AG08396 (cell line): ENCODE measurements at regions not wholly inside any gene's neighbourhood (a gene's known extent, or its start where the extent isn't known, plus 50 kb on each side); places are given as distances from the start of the nearest gene placed in this dataset.

ENCODE experiments used
- DNase-seq: peaks from one replicate; pipeline ENCODE4 v3.0.0; 2012; ENCODE audit warnings: low spot score, mixed read lengths

DNA sequence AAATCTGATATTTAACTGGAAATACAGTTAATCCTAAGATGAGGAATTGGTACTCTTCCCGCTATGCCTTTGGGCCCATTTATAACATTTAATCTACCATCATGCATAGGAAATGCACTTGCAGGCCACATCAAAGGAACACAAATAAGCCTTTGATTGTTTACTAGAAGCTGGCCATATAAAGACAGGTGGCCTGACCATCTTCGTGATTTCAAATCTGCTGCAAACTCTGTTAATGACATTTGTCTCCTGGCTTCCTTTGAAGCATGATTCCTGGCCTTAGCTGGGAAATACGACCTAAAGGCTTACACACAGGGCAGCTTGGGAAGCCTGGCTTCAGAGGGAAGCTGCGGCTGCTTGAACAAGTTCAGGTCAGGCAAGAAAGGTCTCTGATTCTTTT, 552.1 kb downstream of the CDH26 start:
- DNase-seq: no peak

DNA sequence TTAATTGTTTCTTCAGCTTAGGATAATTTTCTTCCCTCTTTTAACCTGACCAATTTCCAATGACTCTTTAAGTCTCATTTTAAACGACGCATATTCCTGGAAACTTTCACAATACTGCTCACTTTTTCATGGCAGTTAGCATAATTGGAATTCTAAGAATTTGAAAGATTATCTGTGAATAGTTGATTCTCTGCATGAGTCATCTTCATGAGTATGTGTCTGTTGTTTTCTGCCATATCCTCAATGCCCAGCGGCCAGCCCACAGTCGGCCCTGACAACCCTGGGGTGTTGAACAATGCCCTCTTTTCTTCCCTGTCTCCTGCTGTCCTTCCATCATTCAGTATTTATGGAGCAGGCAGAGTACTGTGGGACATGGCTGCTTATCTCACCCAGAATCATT, 554.2 kb downstream of the CDH26 start:
- DNase-seq: peak; percentile 16

DNA sequence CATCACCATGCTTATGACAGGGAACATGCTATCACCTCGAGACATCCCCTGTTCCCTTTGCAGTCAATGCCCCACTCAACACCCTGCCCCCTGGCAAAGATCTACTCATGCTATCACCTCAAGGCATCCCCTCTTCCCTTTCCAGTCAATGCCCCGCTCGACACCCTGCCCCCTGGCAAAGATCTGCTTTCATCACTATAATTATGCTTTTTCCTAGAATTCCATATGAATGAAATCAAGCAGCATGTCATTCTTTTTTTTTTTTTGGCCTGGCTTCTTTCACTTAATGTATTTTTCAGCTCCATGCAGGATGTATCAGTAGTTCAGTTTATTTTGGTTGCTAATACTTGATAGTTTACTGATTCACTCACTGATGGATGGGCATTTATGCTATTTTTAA, 554.9 kb downstream of the CDH26 start:
- no peak for DNase-seq

DNA sequence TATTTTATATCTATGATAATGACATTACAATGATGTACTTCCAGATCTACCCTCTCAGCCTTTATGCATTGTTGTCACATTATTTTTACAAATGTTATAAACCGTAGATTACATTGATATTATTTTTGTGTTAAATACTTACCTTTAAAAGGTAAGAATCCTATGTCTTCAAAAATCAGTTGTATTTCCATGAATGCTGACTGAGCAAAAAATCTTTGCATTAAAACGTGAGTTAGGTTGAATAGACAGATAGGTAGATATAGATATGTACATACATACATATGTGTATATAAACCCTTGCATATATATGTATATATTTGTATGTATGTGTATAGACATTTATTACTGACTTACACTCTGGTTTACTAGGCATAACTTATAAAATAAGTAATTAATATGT, 558.2 kb downstream of the CDH26 start:
- DNase-seq: no peak

DNA sequence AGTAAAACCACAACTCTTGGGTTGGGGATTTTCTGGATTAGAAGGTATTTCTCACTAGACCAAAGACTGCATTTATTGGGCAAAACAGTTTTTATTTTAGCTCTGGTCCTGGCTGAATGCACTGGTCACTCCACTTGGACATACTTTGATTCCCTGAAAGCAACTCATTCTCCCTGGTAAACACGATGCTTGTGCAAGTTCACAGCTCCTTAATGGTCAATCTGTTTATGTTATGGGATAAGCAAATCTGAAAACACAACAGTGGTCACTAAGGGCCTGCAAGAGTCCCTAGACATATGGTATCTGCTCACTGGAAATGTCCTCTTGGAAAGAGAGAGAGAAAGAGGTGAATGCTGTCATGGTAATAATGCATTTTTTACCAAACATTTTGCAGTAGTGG, 559.8 kb downstream of the CDH26 start:
- no peak for DNase-seq

DNA sequence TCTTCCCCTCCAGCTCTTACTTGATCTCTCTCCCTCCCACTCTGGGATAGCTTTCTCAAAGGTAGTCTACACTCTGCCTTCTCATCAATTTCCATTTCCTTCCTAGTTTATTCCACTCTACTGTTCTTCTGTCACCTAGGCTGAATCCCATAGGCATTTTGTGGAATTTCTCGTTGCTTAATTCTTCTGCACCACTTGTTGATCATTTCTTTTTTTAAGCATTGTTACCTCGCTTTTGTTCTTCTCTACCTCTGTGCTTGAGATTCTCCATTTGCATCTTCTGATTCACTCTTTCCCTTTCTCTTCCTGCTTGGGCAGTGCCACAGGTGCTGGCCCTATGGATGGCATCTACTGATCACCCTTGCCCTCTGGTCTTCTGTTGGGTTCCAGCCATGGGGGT, 567.2 kb downstream of the CDH26 start:
- no peak for DNase-seq

DNA sequence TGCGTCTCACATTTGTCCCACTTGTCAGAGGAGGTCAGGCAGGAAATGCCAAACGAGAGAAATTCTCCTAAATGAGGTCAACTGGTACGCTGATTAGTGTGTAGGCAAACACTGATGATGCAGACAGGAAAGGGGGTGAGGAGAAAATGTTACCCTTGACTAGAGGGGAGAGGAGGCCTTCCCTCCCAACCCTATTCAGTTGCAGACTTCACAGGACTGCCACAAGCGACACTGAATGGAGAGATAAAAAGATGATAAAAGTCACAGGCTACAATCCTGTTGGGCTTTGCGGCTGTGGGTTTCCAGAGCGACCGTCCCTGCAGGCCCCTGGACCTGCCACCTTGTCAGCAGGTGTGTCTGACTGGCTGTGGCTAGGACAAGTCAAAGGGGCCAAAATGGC, 569.4 kb downstream of the CDH26 start:
- DNase-seq: no peak

DNA sequence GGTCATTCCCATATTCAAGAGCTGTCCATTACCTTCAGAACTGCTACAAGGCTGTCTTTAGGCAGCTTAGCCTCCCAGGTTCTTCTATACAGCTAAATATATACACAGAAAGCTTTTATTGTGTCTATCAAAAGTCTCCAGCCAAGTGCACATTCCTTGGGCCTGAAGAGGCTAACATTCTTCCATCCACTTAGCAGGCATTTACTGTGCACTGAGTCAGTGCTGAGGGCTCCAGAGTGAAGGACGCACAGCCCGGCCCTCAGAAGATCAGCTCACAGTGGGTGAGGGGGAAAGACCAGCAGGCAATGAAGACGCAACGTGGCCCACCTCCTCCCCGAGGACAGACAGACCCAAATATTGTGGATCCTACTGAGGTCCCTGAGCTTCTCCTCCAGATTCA, 569.9 kb downstream of the CDH26 start:
- DNase-seq: no peak

DNA sequence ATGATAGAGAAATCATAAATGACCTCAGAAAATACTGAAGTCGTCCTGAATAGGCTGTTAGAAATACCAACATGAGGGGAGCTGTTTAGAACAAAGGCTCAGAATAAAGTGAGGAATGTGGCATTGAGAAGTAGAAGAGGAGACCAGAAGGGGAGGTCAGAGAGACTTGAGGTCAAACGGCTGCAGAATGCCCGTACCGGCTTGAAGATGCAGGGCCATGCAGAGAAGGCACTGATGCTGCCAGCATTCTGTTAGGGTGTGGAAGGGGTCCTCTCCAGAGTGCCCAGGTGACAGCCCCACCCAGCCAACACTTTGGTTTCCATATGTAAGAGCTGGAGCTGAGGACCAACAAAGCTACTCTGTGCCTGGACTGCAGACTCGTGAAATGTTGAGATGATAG, 570.9 kb downstream of the CDH26 start:
- no peak for DNase-seq

DNA sequence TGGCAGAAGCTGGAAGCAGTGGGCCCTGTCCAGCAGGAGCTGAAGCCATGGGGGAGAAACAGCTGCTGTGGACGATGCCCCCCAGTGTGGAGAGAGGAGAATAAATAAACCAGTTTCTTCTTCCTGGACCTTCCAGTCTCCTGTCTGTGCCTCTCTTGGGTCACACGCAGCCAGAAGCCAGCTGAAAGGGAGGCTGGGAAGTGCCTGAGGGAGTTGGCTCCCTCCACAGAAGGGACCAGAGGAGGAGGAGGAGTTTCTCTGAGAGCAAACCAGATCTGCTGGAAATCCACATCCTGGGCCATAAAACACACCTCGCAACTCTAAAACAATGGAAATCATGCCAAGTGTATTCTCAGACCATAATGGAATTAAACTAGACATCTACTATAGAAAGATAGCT, 577.0 kb downstream of the CDH26 start:
- DNase-seq: no peak

DNA sequence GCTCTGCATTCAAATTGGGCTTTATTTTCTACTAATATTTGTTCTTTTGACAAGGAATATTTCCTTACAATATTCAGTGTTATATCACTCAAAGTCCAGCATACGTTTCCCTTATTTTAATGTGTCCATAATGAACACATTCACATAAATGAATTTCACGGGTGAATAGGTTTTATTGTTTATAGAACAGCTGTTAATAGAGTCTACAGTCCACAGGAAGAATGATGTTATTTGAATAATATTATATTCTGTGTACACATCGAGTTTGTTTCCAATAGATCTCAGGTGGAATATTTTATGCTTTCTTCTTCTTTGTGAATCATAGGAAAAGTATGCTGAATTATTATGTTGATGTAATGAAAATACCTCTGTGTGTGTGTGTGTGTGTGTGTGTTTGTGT, 582.4 kb downstream of the CDH26 start:
- no peak for DNase-seq

DNA sequence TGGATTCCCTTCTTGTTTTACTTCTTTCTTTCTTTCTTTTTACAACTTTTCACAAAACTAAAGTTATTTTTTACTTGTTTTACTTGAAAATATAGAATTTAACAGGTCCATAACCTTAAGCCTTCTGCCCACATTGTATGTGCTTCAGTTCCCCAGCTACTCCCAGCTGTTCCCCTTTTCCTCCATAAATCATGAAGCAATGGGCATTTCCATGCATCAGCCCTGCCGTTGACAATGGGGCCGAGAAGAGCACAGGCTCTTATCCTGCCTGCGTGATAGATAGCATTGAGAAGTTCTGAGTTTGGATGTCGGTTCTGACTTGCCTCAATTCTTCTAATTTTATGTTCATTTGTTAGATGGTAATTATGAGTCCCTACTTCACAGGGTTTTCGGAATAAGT, 583.8 kb downstream of the CDH26 start:
- DNase-seq: no peak

DNA sequence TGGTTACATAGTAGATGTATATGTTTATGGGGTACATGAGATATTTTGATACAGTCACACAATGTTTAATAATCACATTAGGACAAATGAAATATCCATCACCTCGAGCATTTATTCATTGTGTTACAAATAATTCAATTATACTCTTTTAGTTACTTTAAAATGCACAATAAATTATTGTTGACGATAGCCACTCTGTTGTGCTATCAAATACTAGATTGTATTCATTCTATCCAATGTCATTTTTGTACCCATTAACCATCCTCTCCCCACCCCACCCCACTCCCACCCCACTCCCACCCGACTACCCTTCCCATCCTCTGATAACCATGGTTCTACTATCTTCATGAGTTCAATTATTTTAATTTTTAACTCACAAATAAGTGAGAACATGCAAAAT, 585.4 kb downstream of the CDH26 start:
- DNase-seq: no peak

DNA sequence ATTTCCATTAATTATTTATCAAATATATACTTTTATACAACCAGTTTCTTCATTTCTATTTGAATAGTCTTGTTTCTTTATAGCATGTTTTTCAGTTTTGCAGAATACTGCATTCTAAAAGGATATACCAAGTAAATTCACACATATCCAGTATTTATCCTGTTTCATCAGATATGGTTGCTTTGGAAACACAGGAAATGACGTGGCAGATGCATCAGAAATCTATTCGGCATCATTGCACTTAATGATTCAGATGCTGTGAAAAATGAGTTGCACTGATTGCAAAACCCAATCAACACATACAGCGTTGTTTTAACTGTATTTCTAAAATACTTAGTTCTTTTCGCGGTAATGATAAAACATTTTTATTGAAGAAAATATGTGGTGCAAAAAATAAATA, 594.9 kb downstream of the CDH26 start:
- no peak for DNase-seq

DNA sequence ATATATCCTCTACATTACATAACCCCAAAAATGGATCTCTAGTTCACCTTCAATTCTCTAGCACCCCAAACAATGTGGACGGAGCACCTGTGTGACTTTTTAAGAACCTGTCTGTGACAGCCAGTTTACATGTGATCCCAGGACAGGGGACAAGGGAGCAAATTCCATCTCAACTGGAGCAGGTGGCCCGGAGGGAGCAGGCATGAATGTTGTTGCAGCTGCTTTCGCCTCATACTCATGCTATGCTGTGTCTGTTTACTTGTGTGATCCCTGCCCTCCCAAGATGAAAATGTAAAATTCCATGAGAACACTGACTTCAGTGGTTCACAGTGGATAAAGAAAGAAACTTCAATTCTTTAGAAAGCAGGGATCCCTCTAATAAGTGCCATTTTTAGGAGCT, 600.3 kb downstream of the CDH26 start:
- no peak for DNase-seq

DNA sequence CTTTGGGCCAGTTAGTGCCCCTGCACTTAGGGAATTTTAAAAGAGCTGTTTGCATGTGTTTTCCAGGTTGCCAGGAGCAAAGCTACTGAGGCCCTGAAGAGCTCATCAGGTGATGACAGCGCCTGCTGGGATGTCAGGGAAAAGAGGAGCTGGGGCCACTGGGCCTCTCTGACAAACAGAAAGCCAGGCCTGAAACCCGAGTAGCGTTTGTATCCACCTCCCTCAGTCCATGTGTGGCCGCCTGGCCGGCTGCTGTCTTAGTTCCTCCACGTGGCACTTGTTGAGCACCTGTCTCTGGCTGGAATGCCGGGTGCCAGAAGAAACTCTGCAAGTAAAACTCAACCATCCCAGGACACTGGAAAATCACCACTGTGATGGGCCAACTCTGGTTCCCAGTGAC, 601.2 kb downstream of the CDH26 start:
- DNase-seq: no peak

DNA sequence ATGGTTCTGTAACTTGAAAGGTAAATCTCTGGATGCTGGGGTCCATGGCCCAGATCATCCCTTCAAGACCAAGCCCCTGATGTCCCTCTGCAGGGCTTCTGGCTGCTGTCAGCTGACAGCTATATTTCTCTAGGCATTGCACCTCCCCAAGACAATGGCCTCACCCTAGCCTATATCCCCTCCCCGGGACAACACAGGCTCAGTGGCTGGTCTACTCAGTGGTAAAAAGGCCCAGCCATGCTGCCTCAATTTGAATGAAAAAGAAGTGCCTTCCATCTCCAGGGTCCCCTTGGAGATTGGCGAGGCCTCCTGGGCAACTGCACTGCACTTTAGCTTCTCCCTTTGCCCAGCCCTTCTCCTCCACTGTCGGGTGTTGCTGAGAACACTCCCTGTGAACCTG, 602.8 kb downstream of the CDH26 start:
- no peak for DNase-seq

DNA sequence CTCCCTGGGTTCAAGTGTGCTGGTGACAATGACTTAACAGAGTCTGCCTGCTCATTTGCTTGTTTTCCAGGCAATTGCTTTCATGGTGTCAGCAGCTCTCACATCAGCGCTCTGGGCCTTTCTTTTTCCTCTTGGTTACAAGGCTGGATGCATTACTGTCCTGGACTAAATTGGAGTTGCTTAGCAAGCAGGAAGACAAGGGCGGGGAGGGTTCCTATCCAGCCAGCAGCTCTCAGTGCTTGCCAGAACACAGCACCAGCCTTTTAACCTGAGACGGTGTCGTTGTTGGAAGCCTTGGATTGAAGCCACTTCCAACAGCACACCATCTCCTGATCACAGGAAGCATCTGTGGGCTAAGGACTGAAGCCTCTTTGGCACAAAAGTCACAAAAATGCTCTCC, 606.9 kb downstream of the CDH26 start:
- no peak for DNase-seq

DNA sequence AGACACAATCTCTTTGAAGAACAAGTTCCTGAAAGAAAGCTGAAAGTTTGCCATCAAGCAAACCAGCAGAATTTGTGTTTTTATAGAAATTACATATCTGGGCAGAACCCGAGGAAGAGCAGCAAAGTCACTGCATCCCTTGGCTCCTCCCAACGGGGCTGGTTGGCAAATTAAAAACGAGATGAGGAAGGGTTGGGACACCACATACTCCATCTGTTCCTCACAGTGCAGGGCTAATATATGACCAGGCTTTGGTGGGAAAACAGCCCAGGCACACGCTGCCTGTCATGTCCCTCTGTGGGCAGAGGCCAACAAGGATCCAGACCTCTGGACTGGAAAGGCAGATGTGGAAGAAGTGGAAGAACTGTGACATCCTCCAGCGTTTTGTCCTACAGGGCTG, 607.3 kb downstream of the CDH26 start:
- DNase-seq: no peak

DNA sequence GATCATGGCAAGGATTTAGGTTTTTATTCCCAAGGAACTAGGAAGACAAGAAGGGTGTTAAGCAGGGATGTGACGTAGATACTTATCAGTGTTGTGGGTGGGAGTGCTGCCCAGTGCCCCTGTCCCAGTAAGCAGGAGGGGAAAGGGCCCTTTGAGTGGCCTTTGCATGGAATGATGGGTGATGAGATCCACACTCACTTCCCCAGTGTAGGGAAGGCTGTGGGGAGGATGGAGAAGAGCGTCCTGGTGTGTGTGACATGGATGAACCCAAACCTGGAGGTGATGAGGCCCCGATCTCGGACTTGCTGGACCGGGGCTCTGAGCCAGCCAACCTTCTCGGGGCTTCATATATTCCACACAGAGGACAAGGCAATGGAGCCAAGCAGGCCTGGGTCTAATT, 610.9 kb downstream of the CDH26 start:
- DNase-seq: no peak

DNA sequence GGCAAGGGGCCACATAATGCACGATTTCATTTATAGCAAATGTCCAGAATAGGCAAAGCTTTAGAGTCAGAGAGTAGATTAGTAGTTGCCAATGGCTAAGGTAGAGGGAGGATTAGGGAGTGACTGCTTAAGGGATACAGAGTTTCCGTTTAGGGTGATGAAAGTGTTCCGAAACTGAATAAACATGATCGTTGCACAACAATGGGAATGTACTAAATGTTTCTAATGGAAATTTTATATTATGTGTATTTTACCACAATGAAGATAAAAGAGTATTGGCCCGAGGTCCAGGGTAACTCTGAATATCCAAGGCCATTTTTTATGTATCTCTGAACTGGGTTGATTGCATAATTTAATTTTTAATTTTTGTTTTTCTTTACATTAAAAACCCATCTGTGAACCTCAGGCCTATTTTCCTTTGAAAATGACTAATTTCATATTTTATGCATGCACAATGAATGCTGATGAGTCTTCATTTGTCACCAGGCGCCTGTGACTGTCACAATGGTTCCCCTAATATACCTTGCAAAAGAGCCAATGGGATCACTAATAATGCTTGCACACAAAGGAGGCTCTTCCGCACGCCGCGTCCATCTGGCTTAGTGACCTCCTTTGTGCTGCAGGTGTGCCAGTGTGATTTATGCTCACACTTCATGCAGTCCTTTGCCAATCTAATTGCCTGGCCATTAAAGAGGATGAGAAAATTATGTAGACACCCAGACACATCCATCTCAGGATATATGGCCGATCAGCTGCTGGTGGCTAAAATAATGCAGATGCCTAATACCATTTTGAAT, 612.5 kb downstream of the CDH26 start:
- no peak for DNase-seq

DNA sequence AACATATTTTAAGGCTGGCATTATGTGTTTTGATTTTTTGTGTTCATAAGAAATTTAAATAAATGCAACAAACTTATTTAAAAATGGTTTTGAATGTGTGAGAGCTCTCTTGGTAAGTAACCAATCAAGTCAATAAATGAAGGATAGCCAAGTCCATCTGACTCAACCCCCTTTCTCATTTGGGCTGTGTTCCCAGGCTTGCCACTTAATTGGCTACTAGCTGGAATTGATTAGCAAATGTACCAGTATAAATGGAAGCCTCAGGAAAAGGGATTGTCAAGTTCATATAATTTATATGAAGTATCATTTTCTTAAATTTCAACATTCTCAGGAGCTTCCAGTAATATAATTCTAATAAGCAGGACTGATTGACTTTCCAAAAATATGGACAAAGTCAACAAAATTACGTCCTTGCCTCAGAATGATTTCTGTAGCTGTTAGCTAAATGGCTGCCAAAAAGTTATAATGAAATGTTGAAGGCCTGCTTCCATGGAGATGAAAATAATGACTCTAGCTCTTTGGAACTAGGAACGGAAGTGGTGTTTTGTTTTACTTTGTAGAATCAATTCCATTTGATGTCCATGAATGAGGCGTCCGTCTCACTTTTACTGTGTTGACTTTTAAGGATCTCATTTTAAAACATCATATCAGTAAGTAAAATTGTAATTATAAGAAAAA, 614.9 kb downstream of the CDH26 start:
- no peak for DNase-seq

DNA sequence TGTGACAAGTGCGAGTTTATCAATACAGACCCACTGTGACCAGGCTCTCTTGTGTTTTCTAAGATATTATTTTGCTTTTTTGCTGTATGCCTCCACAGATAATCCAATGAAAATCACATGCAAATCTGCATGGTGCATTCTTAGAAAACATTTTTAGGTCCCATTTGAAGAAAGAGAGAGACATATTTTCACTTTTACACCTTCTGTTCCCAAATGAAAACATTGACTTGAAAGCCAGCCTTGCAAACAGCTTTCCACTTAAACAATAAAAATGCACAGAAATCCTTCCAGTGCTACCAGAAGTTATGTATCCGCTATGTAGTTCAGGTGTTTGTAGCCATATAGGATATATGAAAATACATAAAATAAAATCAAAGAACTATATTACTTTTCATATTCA, 618.0 kb downstream of the CDH26 start:
- no peak for DNase-seq

DNA sequence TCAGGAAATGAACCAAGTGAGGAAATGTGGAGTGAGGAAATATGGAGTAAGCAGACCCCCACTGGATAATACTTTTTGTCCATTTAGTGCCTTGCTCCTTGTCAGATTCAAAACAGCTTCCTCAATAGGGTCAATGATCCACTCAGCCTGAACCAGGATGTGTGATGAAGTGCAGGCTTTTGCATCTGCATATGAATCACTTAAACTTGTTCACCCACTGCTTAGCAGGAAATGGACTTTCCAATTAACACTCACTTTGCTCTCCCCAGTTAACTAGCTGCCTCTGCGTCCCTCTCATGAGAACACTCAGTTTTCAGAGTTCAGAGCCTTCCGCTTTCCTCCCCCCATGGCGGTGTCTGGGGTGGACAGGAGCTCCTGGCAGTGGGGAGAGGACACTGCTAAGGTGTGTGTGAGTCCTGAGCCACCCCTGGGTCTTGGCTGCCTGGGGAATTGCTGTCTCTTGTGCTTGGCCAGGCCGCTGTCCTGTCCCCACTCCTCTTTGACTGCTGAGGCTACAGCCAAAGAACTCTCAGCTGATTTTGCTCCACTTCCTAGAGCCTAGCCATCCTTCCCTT, 621.8 kb downstream of the CDH26 start:
- no peak for DNase-seq
